ENCODE measurements at regions not wholly inside any gene's neighbourhood (a gene's known extent, or its start where the extent isn't known, plus 50 kb on each side); places are given as distances from the start of the nearest gene placed in this dataset.

DNA sequence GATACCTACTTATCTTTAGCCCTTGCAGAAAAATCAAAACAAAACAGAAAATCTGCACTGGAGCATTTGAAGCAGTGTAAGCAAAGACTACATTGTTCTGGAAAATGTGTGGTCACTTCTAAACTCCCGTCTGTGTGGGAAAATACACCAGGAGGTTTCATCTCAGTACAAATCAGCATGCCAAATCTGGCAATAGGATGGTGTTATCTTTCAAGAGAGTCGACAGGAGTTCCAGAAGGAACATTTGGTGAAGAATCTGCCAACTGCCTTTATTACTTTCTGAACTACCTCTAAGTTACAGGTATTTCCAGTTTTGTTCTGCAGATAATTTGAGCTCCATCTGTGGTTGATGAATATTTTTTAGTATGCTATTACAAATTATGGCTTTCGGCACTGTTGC lies 1348.0 kb downstream of the RAPGEF2 start:
- Histone ChIP-seq H3K18ac (ENCODE audit: extremely low read depth, low read length) (no peak overlapping the region), H3K27ac (ENCODE audit: low read depth, low read length) (no peak overlapping the region), H3K14ac (ENCODE audit: insufficient read length) (no peak overlapping the region), H3K4ac (replicated peaks; ENCODE audit: insufficient read length, low read depth, low read length) (no peak overlapping the region), H4K91ac (replicated peaks; ENCODE audit: insufficient read length, low read length) (no peak overlapping the region), H3K4me1 (replicated peaks in 1 of 4; ENCODE audit: control insufficient read depth in 3 of 4, insufficient read depth in 4 of 4, low read length in 3 of 4) (no peaks in the 10 kb centered on the region), H2BK5ac (ENCODE audit: low read depth, low read length) (no peak overlapping the region), H3K4me2 (ENCODE audit: insufficient read depth in 1 of 2, low read depth in 2 of 2, low read length in 2 of 2) (no peak overlapping the region), H3K4me3 (ENCODE audit: extremely low read depth in 1 of 4, insufficient read depth in 2 of 4, low read depth in 3 of 4, low read length in 4 of 4) (no peak overlapping the region), H3K9me3 (ENCODE audit: insufficient read depth in 2 of 2, low read depth in 1 of 2, low read length in 1 of 2) (no peaks in the 10 kb centered on the region), H2BK12ac (ENCODE audit: low read depth, low read length) (no peak overlapping the region), H3K23ac (ENCODE audit: insufficient read length) (no peak overlapping the region), H3K56ac (replicated peaks; ENCODE audit: insufficient read length, low read depth, low read length) (no peak overlapping the region), H4K5ac (ENCODE audit: insufficient read length, low read depth, low read length) (no peak overlapping the region), H4K8ac (ENCODE audit: extremely low read depth, insufficient read depth, low read length) (no peak overlapping the region), H3K23me2 (ENCODE audit: low read depth, low read length) (no peaks in the 10 kb centered on the region), H2BK120ac (replicated peaks; ENCODE audit: low read depth, low read length) (no peak overlapping the region), H3K79me2 (ENCODE audit: control insufficient read depth in 1 of 2, insufficient read depth in 2 of 2, low read length in 2 of 2) (no peaks in the 10 kb centered on the region), H2BK15ac (ENCODE audit: low read length) (no peak overlapping the region), H3K79me1 (ENCODE audit: low read depth, low read length) (no peaks in the 10 kb centered on the region), H2BK20ac (ENCODE audit: low read length) (no peak overlapping the region), H2AFZ (ENCODE audit: low read length) (no peak overlapping the region), H3K27me3 (replicated peaks in 1 of 4; ENCODE audit: control insufficient read depth in 3 of 4, extremely low read depth in 1 of 4, insufficient read depth in 3 of 4, low read length in 3 of 4) (no peaks in the 10 kb centered on the region), H4K20me1 (replicated peaks in 1 of 2; ENCODE audit: control insufficient read depth in 1 of 2, insufficient read depth in 2 of 2, low read length in 2 of 2) (no peaks in the 10 kb centered on the region), H2AK5ac (ENCODE audit: low read depth, low read length) (no peak overlapping the region), H3K9ac (replicated peaks in 1 of 4; ENCODE audit: extremely low read depth in 1 of 4, low read depth in 3 of 4, low read length in 3 of 4) (no peak overlapping the region), H3K36me3 (ENCODE audit: control insufficient read depth in 2 of 4, insufficient read depth in 4 of 4, low read length in 3 of 4) (no peaks in the 10 kb centered on the region)
- ChIA-PET CTCF (ENCODE audit: partially characterized antibody) (no interaction called here), POLR2A (ENCODE audit: partially characterized antibody) (no interaction called here)
- TF ChIP-seq BCL11A (IDR thresholded peaks at IDR 0.05; ENCODE audit: low read depth in 2 of 2, low read length in 2 of 2) (no peak), JUN (IDR thresholded peaks at IDR 0.05; ENCODE audit: low read depth, low read length) (no peak), TEAD4 (IDR thresholded peaks at IDR 0.05; ENCODE audit: low read depth, low read length) (no peak), KDM5A (IDR thresholded peaks at IDR 0.05; ENCODE audit: low read length) (no peak), SIRT6 (IDR thresholded peaks at IDR 0.05; ENCODE audit: low read length) (no peak), KDM1A (IDR thresholded peaks at IDR 0.05; ENCODE audit: borderline replicate concordance, low read length) (no peak), CHD1 (IDR thresholded peaks at IDR 0.05; ENCODE audit: low read depth, low read length) (no peak), SIN3A (conservative IDR thresholded peaks at IDR 0.05 in 1 of 2, IDR thresholded peaks at IDR 0.05 in 1 of 2; ENCODE audit: low read depth in 1 of 2, low read length in 2 of 2) (no peak), GABPA (IDR thresholded peaks at IDR 0.05; ENCODE audit: borderline replicate concordance, insufficient read depth, low read length) (no peak), NRF1 (IDR thresholded peaks at IDR 0.05; ENCODE audit: low read depth, low read length) (no peak), HDAC2 (IDR thresholded peaks at IDR 0.05; ENCODE audit: borderline replicate concordance in 1 of 2, low read depth in 2 of 2, low read length in 2 of 2) (no peak)
- TF ChIP-seq, protein P1, sequence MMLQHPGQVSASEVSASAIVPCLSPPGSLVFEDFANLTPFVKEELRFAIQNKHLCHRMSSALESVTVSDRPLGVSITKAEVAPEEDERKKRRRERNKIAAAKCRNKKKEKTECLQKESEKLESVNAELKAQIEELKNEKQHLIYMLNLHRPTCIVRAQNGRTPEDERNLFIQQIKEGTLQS (IDR thresholded peaks at IDR 0.05; ENCODE audit: insufficient read depth, low read depth, low read length): no peak
- WGBS, 2 experiments (ENCODE audit: extremely low coverage in 1 of 2, insufficient coverage in 1 of 2, insufficient read length in 1 of 2, insufficient replicate concordance in 2 of 2, low coverage in 1 of 2, low lambda C conversion rate in 2 of 2, missing lambda C conversion rate in 1 of 2): 93% methylated on average over 3 of the region's 3 CpGs; no CpG with 5 or more reads in 1 of the 2 experiments
- no peak for FAIRE-seq
- DNase-seq (ENCODE audit: low read depth in 1 of 2, low spot score in 2 of 2): no peak

All from H1 (cell line).